GM12891 (cell line): ENCODE measurements at regions not wholly inside any gene's neighbourhood (a gene's known extent, or its start where the extent isn't known, plus 50 kb on each side); places are given as distances from the start of the nearest gene placed in this dataset.

Source experiments
- POLR2A ChIP-seq: IDR thresholded peaks from 2 replicates; pipeline ENCODE4 v1.6.1; 2011; ENCODE audit warnings: low read depth, low read length, control low read depth
- SPI1 ChIP-seq: IDR thresholded peaks from 2 replicates; pipeline ENCODE4 v1.6.1; 2011; ENCODE audit warnings: low read depth, low read length, control low read depth
- TAF1 ChIP-seq: IDR thresholded peaks from 2 replicates; pipeline ENCODE4 v1.6.1; 2011; ENCODE audit warnings: low read depth, low read length, control low read depth

DNA sequence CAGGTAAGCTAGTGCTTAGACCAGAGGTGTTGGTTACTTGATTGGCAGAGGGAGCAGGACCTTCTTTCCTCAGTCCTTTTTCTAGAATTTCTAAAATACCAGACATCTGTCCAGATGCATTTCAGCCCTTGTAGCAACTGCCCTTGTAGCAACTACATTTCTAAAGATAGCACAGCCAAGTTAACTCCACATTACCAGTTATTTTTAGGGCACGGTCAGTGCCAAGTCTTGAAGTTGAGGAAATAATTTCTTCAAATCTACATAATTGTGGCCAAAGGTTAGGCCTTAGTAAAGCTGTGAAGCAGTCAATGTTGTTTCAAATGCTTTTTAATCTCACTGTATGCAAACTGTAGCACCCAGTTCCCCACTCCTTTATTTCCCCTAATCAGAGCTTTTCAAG lies 62.9 kb downstream of the MID1IP1 start:
- TF ChIP-seq POLR2A (no peak), TAF1 (no peak), SPI1 (no peak)
